Right forelimb (tissue), 1 donor: ENCODE measurements at regions not wholly inside any gene's neighbourhood (a gene's known extent, or its start where the extent isn't known, plus 50 kb on each side); places are given as distances from the start of the nearest gene placed in this dataset.
"Not testable (repeated sequence)": the region's sequence is repeated elsewhere in the genome, so short reads cannot be mapped to it uniquely, and the experiment has no call there.

Experiments used
- DNase-seq: peaks from one replicate; pipeline ENCODE4 v3.0.0-alpha.2; 2018

- no peak for DNase-seq
Measured at GRCh38 chr13:61648547-61648946, 232.9 kb upstream of the PCDH20 start.

- no peak for DNase-seq
Measured at GRCh38 chr13:61612192-61612591, 196.5 kb upstream of the PCDH20 start.

- no peak for DNase-seq
Measured at GRCh38 chr13:61608138-61608537, 192.5 kb upstream of the PCDH20 start.

GRCh38 chr13:61600360-61601033 is 184.8 kb upstream of the PCDH20 start:
- DNase-seq, result no peak

GRCh38 chr13:61592489-61592888 is 176.8 kb upstream of the PCDH20 start:
- DNase-seq, result no peak

GRCh38 chr13:61575973-61576372 is 160.3 kb upstream of the PCDH20 start:
- no peak for DNase-seq

GRCh38 chr13:61563645-61564044 is 148.0 kb upstream of the PCDH20 start:
- no peak for DNase-seq

GRCh38 chr13:61546911-61547310 is 131.3 kb upstream of the PCDH20 start:
- no peak for DNase-seq

GRCh38 chr13:61546413-61546812 is 130.8 kb upstream of the PCDH20 start:
- no peak for DNase-seq

- DNase-seq, result no peak
Measured at GRCh38 chr13:61536433-61536832, 120.8 kb upstream of the PCDH20 start.

- DNase-seq, result no peak
Measured at GRCh38 chr13:61531383-61532065, 115.9 kb upstream of the PCDH20 start.

GRCh38 chr13:61519214-61519613 is 103.6 kb upstream of the PCDH20 start:
- DNase-seq, result not testable (repeated sequence)

GRCh38 chr13:61508936-61509335 is 93.3 kb upstream of the PCDH20 start:
- DNase-seq, result no peak

- DNase-seq, result no peak
Measured at GRCh38 chr13:61500176-61500575, 84.5 kb upstream of the PCDH20 start.

- no peak for DNase-seq
Measured at GRCh38 chr13:61495648-61496047, 80.0 kb upstream of the PCDH20 start.

GRCh38 chr13:61493556-61493955 is 77.9 kb upstream of the PCDH20 start:
- DNase-seq, result not testable (repeated sequence)

GRCh38 chr13:61486496-61486895 is 70.8 kb upstream of the PCDH20 start:
- DNase-seq, result no peak

- DNase-seq, result no peak
Measured at GRCh38 chr13:61485128-61485765, 69.6 kb upstream of the PCDH20 start.

GRCh38 chr13:61477619-61478018 is 62.0 kb upstream of the PCDH20 start:
- DNase-seq, result no peak

GRCh38 chr13:61470786-61471185 is 55.1 kb upstream of the PCDH20 start:
- DNase-seq, result no peak

GRCh38 chr13:61466280-61466679 is 50.6 kb upstream of the PCDH20 start:
- DNase-seq, result no peak
